ENCODE measurements at regions not wholly inside any gene's neighbourhood (a gene's known extent, or its start where the extent isn't known, plus 50 kb on each side); places are given as distances from the start of the nearest gene placed in this dataset.

- no peak for TF ChIP-seq CTCF (IDR thresholded peaks at IDR 0.05)
- no peaks in the 10 kb centered on the region for H3K36me3 ChIP-seq
- DNase-seq (no peak), ATAC-seq (no peak)
- H3K27me3 ChIP-seq (ENCODE audit: low read depth): no peaks in the 10 kb centered on the region
- H3K4me1 ChIP-seq: no peaks in the 10 kb centered on the region
- H3K4me3 ChIP-seq: no peak overlapping the region
- intact Hi-C loops (cut with DNase I): no loop called here
- no peak overlapping the region for H3K27ac ChIP-seq
- H3K9me3 ChIP-seq: no peaks in the 10 kb centered on the region
Observed at GRCh38 chrX:39725114-39725513, 372.6 kb downstream of the BCOR start.

GRCh38 chrX:39725928-39726619 lies 371.7 kb downstream of the BCOR start:
- intact Hi-C loops (cut with DNase I): no loop called here
- no peak for TF ChIP-seq CTCF (IDR thresholded peaks at IDR 0.05)
- no peak for DNase-seq
- H3K9me3 ChIP-seq: no peaks in the 10 kb centered on the region
- H3K36me3 ChIP-seq: no peaks in the 10 kb centered on the region
- no peak overlapping the region for H3K4me3 ChIP-seq
- H3K4me1 ChIP-seq: peaks cover 2% of the 10 kb centered on the region
- peak in 1 of 2 donors; percentile 47 for ATAC-seq
- no peak overlapping the region for H3K27ac ChIP-seq
- no peaks in the 10 kb centered on the region for H3K27me3 ChIP-seq (ENCODE audit: low read depth)

- no peak overlapping the region for H3K4me3 ChIP-seq
- H3K27me3 ChIP-seq (ENCODE audit: low read depth): no peaks in the 10 kb centered on the region
- H3K9me3 ChIP-seq: no peaks in the 10 kb centered on the region
- DNase-seq: no peak
- H3K4me1 ChIP-seq: peaks cover 4% of the 10 kb centered on the region
- TF ChIP-seq CTCF (IDR thresholded peaks at IDR 0.05): no peak
- intact Hi-C loops (cut with DNase I): no loop called here
- no peaks in the 10 kb centered on the region for H3K36me3 ChIP-seq
- H3K27ac ChIP-seq: no peak overlapping the region
- ATAC-seq: no peak
Observed at GRCh38 chrX:39726771-39727170, 371.0 kb downstream of the BCOR start.

GRCh38 chrX:39728025-39728424 lies 369.7 kb downstream of the BCOR start:
- intact Hi-C loops (cut with DNase I): no loop called here
- Histone ChIP-seq H3K27me3 (ENCODE audit: low read depth) (no peaks in the 10 kb centered on the region), H3K27ac (no peak overlapping the region), H3K4me3 (no peak overlapping the region), H3K36me3 (no peaks in the 10 kb centered on the region), H3K9me3 (no peaks in the 10 kb centered on the region), H3K4me1 (peaks cover 4% of the 10 kb centered on the region)
- ATAC-seq (no peak), DNase-seq (no peak)
- no peak for TF ChIP-seq CTCF (IDR thresholded peaks at IDR 0.05)

- no peaks in the 10 kb centered on the region for H3K9me3 ChIP-seq
- ATAC-seq (no peak), DNase-seq (no peak)
- no peaks in the 10 kb centered on the region for H3K27me3 ChIP-seq (ENCODE audit: low read depth)
- intact Hi-C loops (cut with DNase I): no loop called here
- no peak overlapping the region for H3K4me3 ChIP-seq
- no peak overlapping the region for H3K27ac ChIP-seq
- TF ChIP-seq CTCF (IDR thresholded peaks at IDR 0.05): no peak
- peaks cover 4% of the 10 kb centered on the region for H3K4me1 ChIP-seq
- no peaks in the 10 kb centered on the region for H3K36me3 ChIP-seq
Observed at GRCh38 chrX:39728852-39729598, 368.7 kb downstream of the BCOR start.

Data from lower lobe of right lung (tissue), 2 donors.